LNCAP (cell line): ENCODE measurements at regions not wholly inside any gene's neighbourhood (a gene's known extent, or its start where the extent isn't known, plus 50 kb on each side); places are given as distances from the start of the nearest gene placed in this dataset.

Experiments used
- TF ChIP-seq, protein P1 (sequence below): fragments of 450-650 bp; IDR thresholded peaks from 2 replicates; pipeline ENCODE4 v1.5.1; 2017; ENCODE audit warnings: mild to moderate bottlenecking

DNA sequence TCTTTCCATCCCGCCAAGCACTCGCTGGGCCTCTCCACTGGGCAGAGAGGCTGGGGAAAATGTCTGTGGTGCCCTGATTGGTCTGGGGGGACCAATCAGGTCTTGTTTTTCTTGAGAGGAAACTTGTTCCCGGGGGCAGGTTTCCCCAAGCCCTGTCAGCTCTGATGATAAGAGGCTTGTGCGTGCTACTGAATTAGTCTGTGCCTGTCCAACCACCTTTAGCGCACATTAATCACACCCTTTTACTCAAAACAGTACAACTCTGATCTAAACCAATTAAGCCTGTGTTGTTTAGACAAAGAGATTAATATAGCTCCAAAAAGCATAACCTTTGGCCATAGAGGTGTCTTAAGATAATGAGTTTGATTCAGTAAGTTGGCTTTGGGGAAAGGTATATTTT, 580.4 kb downstream of the VRK1 start:
- TF ChIP-seq, protein P1, sequence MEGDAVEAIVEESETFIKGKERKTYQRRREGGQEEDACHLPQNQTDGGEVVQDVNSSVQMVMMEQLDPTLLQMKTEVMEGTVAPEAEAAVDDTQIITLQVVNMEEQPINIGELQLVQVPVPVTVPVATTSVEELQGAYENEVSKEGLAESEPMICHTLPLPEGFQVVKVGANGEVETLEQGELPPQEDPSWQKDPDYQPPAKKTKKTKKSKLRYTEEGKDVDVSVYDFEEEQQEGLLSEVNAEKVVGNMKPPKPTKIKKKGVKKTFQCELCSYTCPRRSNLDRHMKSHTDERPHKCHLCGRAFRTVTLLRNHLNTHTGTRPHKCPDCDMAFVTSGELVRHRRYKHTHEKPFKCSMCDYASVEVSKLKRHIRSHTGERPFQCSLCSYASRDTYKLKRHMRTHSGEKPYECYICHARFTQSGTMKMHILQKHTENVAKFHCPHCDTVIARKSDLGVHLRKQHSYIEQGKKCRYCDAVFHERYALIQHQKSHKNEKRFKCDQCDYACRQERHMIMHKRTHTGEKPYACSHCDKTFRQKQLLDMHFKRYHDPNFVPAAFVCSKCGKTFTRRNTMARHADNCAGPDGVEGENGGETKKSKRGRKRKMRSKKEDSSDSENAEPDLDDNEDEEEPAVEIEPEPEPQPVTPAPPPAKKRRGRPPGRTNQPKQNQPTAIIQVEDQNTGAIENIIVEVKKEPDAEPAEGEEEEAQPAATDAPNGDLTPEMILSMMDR, result no peak

DNA sequence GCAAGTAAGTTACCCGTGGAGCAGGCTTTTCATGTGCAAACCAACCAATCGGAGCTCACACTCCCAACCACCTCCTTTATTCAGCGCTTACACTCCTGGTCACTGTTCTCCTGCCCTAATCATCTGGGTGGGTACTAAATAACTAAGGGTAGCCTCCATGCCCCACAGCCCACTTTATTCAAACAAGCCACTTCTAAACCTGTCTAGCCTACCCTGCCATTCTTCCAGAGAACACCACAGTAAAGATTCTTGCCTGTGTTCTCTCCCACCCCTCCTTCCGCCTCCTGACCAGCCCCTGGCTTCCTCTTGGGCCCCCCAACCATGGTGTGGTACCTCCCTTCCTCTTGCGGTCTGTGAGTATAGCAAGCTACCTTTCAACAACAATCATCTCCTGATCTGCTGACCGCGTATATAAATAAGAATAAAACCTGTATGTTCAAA, 581.9 kb downstream of the VRK1 start:
- TF ChIP-seq, protein P1, result no peak

DNA sequence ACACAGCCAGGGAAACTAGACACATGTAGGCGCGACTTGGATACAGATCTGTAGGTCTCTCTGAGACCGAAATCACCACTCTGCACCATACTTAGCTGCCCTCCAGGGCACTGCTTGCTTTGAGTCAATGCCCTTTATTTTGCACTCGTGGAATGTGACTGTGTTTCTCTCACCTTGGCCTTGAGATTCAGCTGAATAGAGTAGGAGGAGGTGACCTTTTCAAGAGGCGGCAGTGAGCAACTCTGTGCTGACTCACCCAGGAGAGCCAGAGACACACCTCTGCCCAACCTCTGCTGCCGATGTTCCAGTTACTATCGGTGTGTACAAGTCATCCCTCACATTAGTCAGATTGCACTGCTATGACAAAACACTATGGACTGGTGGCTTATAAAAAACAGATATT, 583.4 kb downstream of the VRK1 start:
- TF ChIP-seq, protein P1, result no peak

DNA sequence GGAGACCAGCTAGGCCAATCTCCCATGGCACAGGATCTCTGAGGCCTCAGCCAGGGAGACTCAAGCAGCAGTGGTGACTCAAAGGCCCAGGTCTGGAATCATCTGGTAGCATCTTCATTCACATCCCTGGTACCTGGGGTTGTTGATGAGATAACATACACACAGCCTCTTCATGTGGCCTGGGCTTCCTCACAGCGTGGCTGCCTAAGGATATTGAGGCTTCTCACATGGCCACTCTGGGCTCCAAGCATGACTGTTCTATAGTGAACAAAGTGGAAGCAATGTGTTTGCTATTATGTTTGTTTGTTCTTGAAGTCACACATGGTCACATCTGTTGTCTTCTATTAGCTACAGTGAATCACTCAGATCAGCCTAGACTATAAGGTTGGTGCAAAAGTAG, 584.1 kb downstream of the VRK1 start:
- TF ChIP-seq, protein P1, result no peak

DNA sequence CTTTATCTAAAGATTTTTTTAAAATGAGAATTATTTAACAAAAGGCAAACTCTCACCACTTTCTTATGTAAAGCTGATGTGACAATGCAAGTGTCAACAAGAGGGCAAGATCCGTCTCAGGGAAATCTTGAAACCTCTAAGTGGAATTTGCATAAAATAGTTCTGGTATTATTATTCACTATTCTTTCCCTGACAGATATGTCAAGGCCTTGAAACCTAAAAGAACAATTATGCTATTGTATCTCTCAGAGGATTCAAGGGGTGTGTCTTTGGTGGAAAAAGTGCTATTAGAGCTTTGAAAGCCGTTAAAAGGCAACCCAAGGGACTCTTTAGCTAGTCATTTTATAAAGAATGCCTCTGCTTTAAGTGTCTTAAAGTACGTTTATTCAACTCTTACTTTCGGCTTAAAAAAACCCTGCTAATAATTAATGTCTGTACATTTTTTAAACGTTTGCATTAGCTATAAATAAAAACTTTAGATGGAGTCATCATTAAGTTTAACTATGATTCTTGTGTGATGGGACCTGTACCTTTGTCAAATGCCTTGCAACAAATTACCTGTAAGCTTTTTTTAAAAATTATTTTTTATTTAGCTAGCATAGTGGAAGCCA, 585.5 kb downstream of the VRK1 start:
- TF ChIP-seq, protein P1, result no peak

DNA sequence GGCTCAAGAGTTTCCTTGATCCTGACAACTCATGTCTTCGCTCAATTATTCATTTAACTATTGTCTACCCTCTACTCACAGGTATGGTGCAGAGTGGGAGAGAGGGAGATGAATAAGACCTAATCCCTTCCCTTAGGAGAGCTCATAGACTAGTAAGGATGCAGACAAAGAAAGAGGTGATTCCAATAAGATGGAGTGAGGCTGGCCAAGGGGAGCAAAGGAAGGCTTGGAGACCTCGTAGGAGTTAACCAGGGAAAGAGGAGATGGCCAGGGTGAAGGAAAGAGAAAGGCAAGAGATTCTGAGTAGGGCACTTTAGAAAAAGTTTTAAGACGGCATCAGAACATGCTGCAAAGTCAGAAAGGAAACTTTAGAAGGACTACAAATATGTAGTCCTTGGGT, 588.5 kb downstream of the VRK1 start:
- TF ChIP-seq, protein P1, result no peak

DNA sequence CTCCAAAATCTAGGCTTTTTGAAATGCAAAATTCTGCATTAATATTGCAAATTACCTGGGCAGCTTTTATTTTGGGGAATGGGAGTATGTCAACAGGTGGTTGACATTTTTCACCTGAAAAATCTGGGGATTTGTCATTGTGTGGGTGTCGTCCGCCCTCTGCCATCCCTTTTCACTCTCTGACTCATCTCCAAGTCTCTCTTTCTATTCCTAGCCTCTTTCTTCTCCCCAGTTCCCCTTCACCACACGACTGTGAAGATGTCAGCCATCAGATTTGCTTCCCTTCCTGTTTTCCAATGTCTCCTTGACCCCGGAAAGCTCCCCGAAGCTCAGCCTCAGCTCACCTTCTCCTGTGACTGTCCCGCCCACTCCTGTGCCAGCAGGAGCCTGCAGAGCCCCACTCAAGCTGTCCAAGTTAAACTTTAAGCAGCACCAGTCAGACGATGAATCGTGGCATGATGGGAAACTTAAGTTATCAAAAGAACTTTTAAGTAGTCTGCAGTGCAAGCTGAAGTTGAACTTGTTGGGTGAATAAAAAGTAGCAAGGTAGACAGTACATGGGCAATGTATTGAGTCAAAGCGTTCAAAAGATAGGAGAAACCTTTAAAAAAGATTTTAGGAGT, 590.2 kb downstream of the VRK1 start:
- TF ChIP-seq, protein P1, result no peak

DNA sequence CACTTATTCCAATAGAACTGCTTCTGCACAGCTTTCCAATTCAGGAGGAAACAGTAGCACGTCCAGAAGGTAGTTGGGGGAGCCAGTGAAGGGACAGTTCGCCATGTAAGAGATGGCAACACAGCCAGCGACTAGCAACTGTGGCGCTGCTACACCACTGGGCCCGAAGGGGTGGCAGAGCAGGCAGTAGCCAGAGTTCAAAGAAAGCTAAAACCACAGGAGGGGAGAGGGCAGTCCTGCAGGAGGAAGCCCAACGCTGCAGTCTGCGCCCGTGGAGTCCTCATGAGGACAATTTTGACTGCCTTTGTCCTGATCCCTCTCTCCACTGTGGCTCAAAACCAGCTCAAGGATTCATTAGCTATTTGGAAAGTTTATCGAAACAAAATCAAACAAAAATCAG, 591.2 kb downstream of the VRK1 start:
- TF ChIP-seq, protein P1, result no peak
